ENCODE measurements at regions not wholly inside any gene's neighbourhood (a gene's known extent, or its start where the extent isn't known, plus 50 kb on each side); places are given as distances from the start of the nearest gene placed in this dataset.

DNA sequence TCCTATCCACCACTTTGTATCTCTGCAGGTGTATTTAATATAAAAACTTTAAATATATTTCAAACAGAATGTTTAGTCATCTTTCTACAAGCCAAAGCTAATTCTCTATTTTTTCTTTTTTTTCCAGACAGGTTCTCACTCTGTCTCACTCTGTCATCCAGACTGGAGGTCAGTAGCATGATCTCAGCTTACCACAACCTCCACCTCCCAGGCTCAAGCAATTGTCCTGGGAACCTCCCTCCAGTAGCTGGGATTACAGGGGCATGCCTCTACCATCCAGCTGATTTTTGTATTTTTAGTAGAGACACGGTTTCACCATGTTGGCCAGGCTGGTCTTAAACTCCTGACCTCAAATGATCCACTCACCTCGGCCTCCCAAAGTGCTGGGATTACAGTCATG, 202.6 kb downstream of the VGLL3 start:
- WGBS, 2 experiments (ENCODE audit: extremely low coverage in 2 of 2, insufficient read length in 1 of 2) = no CpG with 5 or more reads among the region's 2 CpGs

More for the DNA sequence above, 202.6 kb downstream of the VGLL3 start:
- H3K4me2 ChIP-seq (ENCODE audit: low read depth, low read length) = no peak overlapping the region
- no peak overlapping the region for H3K27ac ChIP-seq (ENCODE audit: insufficient read depth, low read length)
- no peaks in the 10 kb centered on the region for H3K79me1 ChIP-seq (ENCODE audit: low read depth in 1 of 2, low read length in 2 of 2)
- H3K4me1 ChIP-seq (ENCODE audit: control insufficient read depth, insufficient read depth, low read length) = peaks cover 5% of the 10 kb centered on the region
- no peaks in the 10 kb centered on the region for H4K20me1 ChIP-seq (ENCODE audit: insufficient read depth, low read length)
- H3K56ac ChIP-seq (ENCODE audit: extremely low read depth, insufficient read depth, low read length) = no peak overlapping the region
- no peaks in the 10 kb centered on the region for H3K9me3 ChIP-seq (ENCODE audit: control insufficient read depth, insufficient read depth, low read length)
- ChIA-PET POLR2A (ENCODE audit: unreplicated experiment) (no interaction called here), CTCF (no interaction called here)
- peak overlapping the region; percentile 71; the same call in 2 of the 3 replicates for H2BK15ac ChIP-seq (ENCODE audit: low read depth, low read length)
- no peak overlapping the region for H2AK5ac ChIP-seq (ENCODE audit: low read depth, low read length)
- no peak overlapping the region for H3K9ac ChIP-seq (ENCODE audit: low read depth, low read length)
- no peak overlapping the region for H3K14ac ChIP-seq (replicated peaks; ENCODE audit: low read depth, low read length)
- no peak overlapping the region for H3K4me3 ChIP-seq (ENCODE audit: insufficient read depth, low read depth, low read length)
- intact Hi-C loops (cut with micrococcal nuclease) = no loop called here
- H3K18ac ChIP-seq (ENCODE audit: low read depth, low read length) = no peak overlapping the region; the same call in 1 of the 2 replicates
- ATAC-seq (ENCODE audit: low read depth) (no peak), DNase-seq (no peak)
- no peak overlapping the region for H4K91ac ChIP-seq (ENCODE audit: insufficient read depth, low read depth, low read length)
- H2AFZ ChIP-seq (replicated peaks; ENCODE audit: low read length, poor library complexity) = no peak overlapping the region
- no peaks in the 10 kb centered on the region for H3K9me1 ChIP-seq (ENCODE audit: insufficient read depth, low read length)
- in situ Hi-C loops (cut with MboI; ENCODE audit: low sequenced_read_pairs) = no loop called here
- H4K5ac ChIP-seq (ENCODE audit: low read depth, low read length) = no peak overlapping the region; the same call in 1 of the 2 replicates
- no peak for TF ChIP-seq RAD21 (IDR thresholded peaks at IDR 0.05; ENCODE audit: low read length)
- TF ChIP-seq SMC3 (IDR thresholded peaks at IDR 0.05; ENCODE audit: low read depth, low read length) = no peak
- no peak for TF ChIP-seq NFE2L2 (IDR thresholded peaks at IDR 0.05; ENCODE audit: low read depth, low read length)
- TF ChIP-seq POLR2A (IDR thresholded peaks at IDR 0.05; ENCODE audit: low read depth, low read length) = no peak
- TF ChIP-seq MXI1 (IDR thresholded peaks at IDR 0.05; ENCODE audit: borderline replicate concordance, low read depth, low read length) = no peak
- TF ChIP-seq FOS (IDR thresholded peaks at IDR 0.05; ENCODE audit: low read depth, low read length) = no peak
- TF ChIP-seq, protein P1, sequence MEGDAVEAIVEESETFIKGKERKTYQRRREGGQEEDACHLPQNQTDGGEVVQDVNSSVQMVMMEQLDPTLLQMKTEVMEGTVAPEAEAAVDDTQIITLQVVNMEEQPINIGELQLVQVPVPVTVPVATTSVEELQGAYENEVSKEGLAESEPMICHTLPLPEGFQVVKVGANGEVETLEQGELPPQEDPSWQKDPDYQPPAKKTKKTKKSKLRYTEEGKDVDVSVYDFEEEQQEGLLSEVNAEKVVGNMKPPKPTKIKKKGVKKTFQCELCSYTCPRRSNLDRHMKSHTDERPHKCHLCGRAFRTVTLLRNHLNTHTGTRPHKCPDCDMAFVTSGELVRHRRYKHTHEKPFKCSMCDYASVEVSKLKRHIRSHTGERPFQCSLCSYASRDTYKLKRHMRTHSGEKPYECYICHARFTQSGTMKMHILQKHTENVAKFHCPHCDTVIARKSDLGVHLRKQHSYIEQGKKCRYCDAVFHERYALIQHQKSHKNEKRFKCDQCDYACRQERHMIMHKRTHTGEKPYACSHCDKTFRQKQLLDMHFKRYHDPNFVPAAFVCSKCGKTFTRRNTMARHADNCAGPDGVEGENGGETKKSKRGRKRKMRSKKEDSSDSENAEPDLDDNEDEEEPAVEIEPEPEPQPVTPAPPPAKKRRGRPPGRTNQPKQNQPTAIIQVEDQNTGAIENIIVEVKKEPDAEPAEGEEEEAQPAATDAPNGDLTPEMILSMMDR (conservative IDR thresholded peaks at IDR 0.05; ENCODE audit: low read depth, low read length) = no peak
- TF ChIP-seq RFX5 (IDR thresholded peaks at IDR 0.05; ENCODE audit: low read depth, low read length) = no peak
- H2BK20ac ChIP-seq (ENCODE audit: low read depth, low read length) = no peak overlapping the region
- no peak overlapping the region for H3K23ac ChIP-seq (ENCODE audit: low read depth, low read length)
- no TSS peak for BruUV-seq (replicated peaks)
- no peaks in the 10 kb centered on the region for H3K36me3 ChIP-seq (ENCODE audit: control insufficient read depth, insufficient read depth, low read length)
- no peak overlapping the region; the same call in 1 of the 2 replicates for H3K4ac ChIP-seq (ENCODE audit: low read depth, low read length)
- H3K27me3 ChIP-seq (ENCODE audit: control insufficient read depth, insufficient read depth, low read length) = no peaks in the 10 kb centered on the region
- H2AK9ac ChIP-seq (replicated peaks; ENCODE audit: low read depth, low read length, poor library complexity) = no peak overlapping the region
- H4K8ac ChIP-seq (ENCODE audit: low read depth in 2 of 2, low read length in 2 of 2) = no peak overlapping the region
- H2BK120ac ChIP-seq (ENCODE audit: low read depth, low read length) = 0 out of 2 replicates have a peak overlapping the region, but pooled peaks have one; percentile 29
- dilution Hi-C loops (cut with HindIII; ENCODE audit: low sequenced_read_pairs, unreplicated experiment) = no loop called here
- H2BK5ac ChIP-seq (ENCODE audit: low read depth, low read length, poor library complexity, severe bottlenecking) = no peak overlapping the region
